A549 (cell line): ENCODE measurements at regions not wholly inside any gene's neighbourhood (a gene's known extent, or its start where the extent isn't known, plus 50 kb on each side); places are given as distances from the start of the nearest gene placed in this dataset.
"Not testable (repeated sequence)": the region's sequence is repeated elsewhere in the genome, so short reads cannot be mapped to it uniquely, and the experiment has no call there.

Experiments
- ATAC-seq, 2 experiments: fragments of 200-7000 bp in 1 of 2; fragments of >200 bp in 1 of 2; cut with Nextera tagmentation in 1 of 2; cut with Tn5 transposase in 1 of 2; 3 replicates each; pipeline versions ENCODE4 v1.8.0 to v1.9.1; 2018 to 2020; ENCODE audit warnings: mild to moderate bottlenecking in 1 of 2, moderate library complexity in 1 of 2
- CTCF ChIA-PET: fragments of 300-600 bp; sonication (Branson Sonifier 250); formaldehyde crosslinking; extraction: SDS; loops from one replicate; lab custom pipeline; 2021; ENCODE audit warnings: antibody characterized with exemption, inconsistent platforms; lab: Yijun Ruan, JAX
- POLR2A ChIA-PET: fragments of 350-600 bp; formaldehyde crosslinking; extraction: SDS; loops from one replicate; lab custom pipeline; 2021; ENCODE audit warnings: antibody characterized with exemption, inconsistent platforms; lab: Yijun Ruan, JAX
- DNase-seq, 2 experiments: peaks; one replicate each; pipeline versions ENCODE4 v3.0.0 to v3.0.0-alpha.2; 2011 to 2016; ENCODE audit warnings: low read depth in 1 of 2, low spot score in 1 of 2
- FAIRE-seq: peaks from 2 replicates; lab custom pipeline; 2011; peaks lifted over from hg19 to GRCh38; lab: Jason Lieb, UNC
- H3K27ac ChIP-seq, 2 experiments: fragments of >200 bp; sonication (Bioruptor Twin); formaldehyde crosslinking; 3 replicates each; pipeline ENCODE4 v1.5.1; 2016 to 2017
- H3K4me1 ChIP-seq: fragments of >200 bp; sonication (Bioruptor Twin); formaldehyde crosslinking; 3 replicates; pipeline ENCODE4 v1.6.1; 2016
- H3K4me2 ChIP-seq: fragments of >200 bp; sonication (Bioruptor Twin); formaldehyde crosslinking; 3 replicates; pipeline ENCODE4 v1.6.1; 2016
- H3K4me3 ChIP-seq: fragments of >200 bp; sonication (Bioruptor Twin); formaldehyde crosslinking; 3 replicates; pipeline ENCODE4 v1.5.1; 2016
- H3K9me3 ChIP-seq: fragments of >200 bp; sonication (Bioruptor Twin); formaldehyde crosslinking; 3 replicates; pipeline ENCODE4 v1.6.1; 2016
- CBX8 ChIP-seq: fragments of 200-600 bp; sonication (generic); IDR thresholded peaks from 2 replicates; pipeline ENCODE4 v1.6.1; 2016
- CEBPB ChIP-seq, 2 experiments: fragments of >200 bp in 1 of 2; sonication (Bioruptor Twin) in 1 of 2; formaldehyde crosslinking in 1 of 2; IDR thresholded peaks; 2 replicates each; pipeline ENCODE4 v1.6.1; 2012 to 2016
- CHD2 ChIP-seq: fragments of 150-350 bp; IDR thresholded peaks from 2 replicates; pipeline ENCODE4 v1.6.1; 2014; ENCODE audit warnings: low read length; ENCODE audit not compliant: partially characterized antibody
- ESRRA ChIP-seq: fragments of 150-350 bp; IDR thresholded peaks from 2 replicates; pipeline ENCODE4 v1.6.1; 2014; ENCODE audit warnings: mild to moderate bottlenecking, low read length, borderline replicate concordance
- GATA3 ChIP-seq: IDR thresholded peaks from 2 replicates; pipeline ENCODE4 v1.6.1; 2012; ENCODE audit warnings: borderline replicate concordance
- HES2 ChIP-seq: fragments of >200 bp; sonication (Bioruptor Twin); formaldehyde crosslinking; IDR thresholded peaks from 2 replicates; pipeline ENCODE4 v1.6.1; 2016
- HOXB5 ChIP-seq: fragments of 250-450 bp; sonication (Bioruptor Pico); IDR thresholded peaks from 2 replicates; pipeline ENCODE4 v1.5.0; 2020; ENCODE audit warnings: mild to moderate bottlenecking, moderate library complexity
- JUN ChIP-seq, 2 experiments: fragments of >200 bp; sonication (Bioruptor Twin); formaldehyde crosslinking; IDR thresholded peaks; 2 replicates in 1 of 2; 3 replicates in 1 of 2; pipeline ENCODE4 v1.6.1; 2016 to 2017
- KDM1A ChIP-seq: fragments of 200-600 bp; sonication (generic); IDR thresholded peaks from 2 replicates; pipeline ENCODE4 v1.6.1; 2016; ENCODE audit warnings: low read depth, mild to moderate bottlenecking
- KDM5A ChIP-seq: fragments of 200-600 bp; sonication (generic); IDR thresholded peaks from 2 replicates; pipeline ENCODE4 v1.6.1; 2016; ENCODE audit warnings: antibody characterized with exemption, mild to moderate bottlenecking
- MAZ ChIP-seq: fragments of 150-350 bp; IDR thresholded peaks from 2 replicates; pipeline ENCODE4 v1.6.1; 2014; ENCODE audit warnings: antibody characterized with exemption, low read depth, low read length, borderline replicate concordance
- NFE2L2 ChIP-seq: fragments of 150-350 bp; conservative IDR thresholded peaks from 2 replicates; pipeline ENCODE4 v1.6.1; 2014; ENCODE audit warnings: low read length
- NR3C1 ChIP-seq: fragments of >200 bp; sonication (Bioruptor Twin); formaldehyde crosslinking; IDR thresholded peaks from 3 replicates; pipeline ENCODE4 v1.6.1; 2017
- POLR2AphosphoS2 ChIP-seq: conservative IDR thresholded peaks from 2 replicates; pipeline ENCODE4 v1.6.1; 2012; ENCODE audit warnings: low read length, improper control_type of control experiment, inconsistent platforms
- RARB ChIP-seq: fragments of 250-450 bp; sonication (Bioruptor Pico); IDR thresholded peaks from 2 replicates; pipeline ENCODE4 v1.8.0; 2021; ENCODE audit warnings: mild to moderate bottlenecking, moderate library complexity
- RFX5 ChIP-seq: fragments of 450-650 bp; IDR thresholded peaks from 2 replicates; pipeline ENCODE4 v1.7.1; 2014; ENCODE audit warnings: antibody characterized with exemption, mild to moderate bottlenecking, moderate library complexity
- TFCP2L1 ChIP-seq: fragments of 250-450 bp; sonication (Bioruptor Pico); IDR thresholded peaks from 2 replicates; pipeline ENCODE4 v1.5.0; 2021; ENCODE audit warnings: mild to moderate bottlenecking
- WGBS: methylation state at CpG from one replicate; pipeline ENCODE4 v1.1.6; 2017; ENCODE audit errors: missing lambda C conversion rate; 5-methylcytosine and 5-hydroxymethylcytosine counted together
- TF ChIP-seq, protein P1 (sequence below): fragments of 150-350 bp; IDR thresholded peaks from 2 replicates; pipeline ENCODE4 v1.6.1; 2014; ENCODE audit warnings: low read depth, mild to moderate bottlenecking, low read length
- TF ChIP-seq, protein P2 (sequence below): fragments of 250-450 bp; sonication (Bioruptor Pico); IDR thresholded peaks from 2 replicates; pipeline ENCODE4 v1.5.0; 2021; ENCODE audit warnings: mild to moderate bottlenecking, moderate library complexity, borderline replicate concordance

- TF ChIP-seq HES2 = no peak
- no peak for TF ChIP-seq RFX5
- no peak for TF ChIP-seq CEBPB (IDR thresholded peaks at IDR 0.05)
- no peak for TF ChIP-seq NFE2L2
- no peak for TF ChIP-seq NR3C1
- TF ChIP-seq ESRRA = no peak
- TF ChIP-seq RARB = no peak
- TF ChIP-seq, protein P1, sequence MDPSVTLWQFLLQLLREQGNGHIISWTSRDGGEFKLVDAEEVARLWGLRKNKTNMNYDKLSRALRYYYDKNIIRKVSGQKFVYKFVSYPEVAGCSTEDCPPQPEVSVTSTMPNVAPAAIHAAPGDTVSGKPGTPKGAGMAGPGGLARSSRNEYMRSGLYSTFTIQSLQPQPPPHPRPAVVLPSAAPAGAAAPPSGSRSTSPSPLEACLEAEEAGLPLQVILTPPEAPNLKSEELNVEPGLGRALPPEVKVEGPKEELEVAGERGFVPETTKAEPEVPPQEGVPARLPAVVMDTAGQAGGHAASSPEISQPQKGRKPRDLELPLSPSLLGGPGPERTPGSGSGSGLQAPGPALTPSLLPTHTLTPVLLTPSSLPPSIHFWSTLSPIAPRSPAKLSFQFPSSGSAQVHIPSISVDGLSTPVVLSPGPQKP = no peak
- TF ChIP-seq, protein P2, sequence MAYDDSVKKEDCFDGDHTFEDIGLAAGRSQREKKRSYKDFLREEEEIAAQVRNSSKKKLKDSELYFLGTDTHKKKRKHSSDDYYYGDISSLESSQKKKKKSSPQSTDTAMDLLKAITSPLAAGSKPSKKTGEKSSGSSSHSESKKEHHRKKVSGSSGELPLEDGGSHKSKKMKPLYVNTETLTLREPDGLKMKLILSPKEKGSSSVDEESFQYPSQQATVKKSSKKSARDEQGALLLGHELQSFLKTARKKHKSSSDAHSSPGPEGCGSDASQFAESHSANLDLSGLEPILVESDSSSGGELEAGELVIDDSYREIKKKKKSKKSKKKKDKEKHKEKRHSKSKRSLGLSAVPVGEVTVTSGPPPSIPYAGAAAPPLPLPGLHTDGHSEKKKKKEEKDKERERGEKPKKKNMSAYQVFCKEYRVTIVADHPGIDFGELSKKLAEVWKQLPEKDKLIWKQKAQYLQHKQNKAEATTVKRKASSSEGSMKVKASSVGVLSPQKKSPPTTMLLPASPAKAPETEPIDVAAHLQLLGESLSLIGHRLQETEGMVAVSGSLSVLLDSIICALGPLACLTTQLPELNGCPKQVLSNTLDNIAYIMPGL (CRISPR knock-in tag) = no peak
Observed at GRCh38 chr4:38387348-38387747, 276.7 kb upstream of the KLF3 start (continued).

GRCh38 chr4:38387819-38388218 lies 276.2 kb upstream of the KLF3 start:
- peak overlapping the region in 1 of 2 experiments; percentile 39; a peak in 1 of 6 replicates for H3K27ac ChIP-seq
- CTCF ChIA-PET = interaction anchor here (1.1 kb wide), 1 partner anchor 288 kb away, joined by 3 read pairs; no protein-coding TSS in a partner anchor
- TF ChIP-seq MAZ (no peak), JUN (IDR thresholded peaks at IDR 0.05) (no peak), HES2 (no peak), TFCP2L1 (CRISPR knock-in tag) (no peak), CBX8 (no peak)
- TF ChIP-seq, all 56 proteins: peak for 0
- Histone ChIP-seq H3K4me2 (peak overlapping the region; percentile 19; the same call in 1 of the 3 replicates), H3K4me3 (no peak overlapping the region), H3K9me3 (0 out of 3 replicates have a peak, but pooled peaks cover 3% of the 10 kb centered on the region), H3K4me1 (peaks cover 34% of the 10 kb centered on the region)
- DNase-seq = no peak
- ATAC-seq = no peak
- FAIRE-seq = no peak
- POLR2A ChIA-PET = no interaction called here
- WGBS = 94% methylated on average over 5 of the region's 5 CpGs

DNA sequence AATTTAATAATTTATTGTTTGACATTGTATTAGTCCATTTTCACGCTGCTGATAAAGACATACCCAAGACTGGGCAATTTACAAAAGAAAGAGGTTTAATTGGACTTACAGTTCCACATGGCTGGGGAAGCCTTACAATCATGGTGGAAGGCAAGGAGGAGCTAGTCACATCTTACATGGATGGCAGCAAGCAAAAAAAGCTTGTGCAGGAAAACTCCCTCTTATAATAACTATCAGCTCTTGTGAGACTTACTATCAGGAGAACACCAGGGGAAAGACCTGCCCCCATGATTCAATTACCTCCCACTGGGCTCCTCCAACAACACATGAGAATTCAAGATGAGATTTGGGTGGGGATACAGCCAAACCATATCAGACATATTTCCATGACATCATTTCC lies 275.1 kb upstream of the KLF3 start:
- CTCF ChIA-PET, DNase-seq, H3K4me2 ChIP-seq, POLR2A ChIA-PET, FAIRE-seq, ATAC-seq, H3K4me3 ChIP-seq, H3K9me3 ChIP-seq, H3K27ac ChIP-seq: not testable (repeated sequence)
- 50% methylated on average over 1 of the region's 1 CpG for WGBS
- H3K4me1 ChIP-seq = peaks cover 34% of the 10 kb centered on the region

GRCh38 chr4:38390969-38391545 lies 272.9 kb upstream of the KLF3 start:
- no peak for FAIRE-seq
- CTCF ChIA-PET = no interaction called here
- H3K4me3 ChIP-seq = no peak overlapping the region
- no peak overlapping the region for H3K4me2 ChIP-seq
- POLR2A ChIA-PET = no interaction called here
- peaks cover 18% of the 10 kb centered on the region for H3K4me1 ChIP-seq
- no peak for DNase-seq
- no peak overlapping the region for H3K27ac ChIP-seq
- 0 out of 3 replicates have a peak, but pooled peaks cover 3% of the 10 kb centered on the region for H3K9me3 ChIP-seq
- TF ChIP-seq GATA3 (no peak), CHD2 (no peak), POLR2AphosphoS2 (no peak), KDM5A (no peak), KDM1A (no peak), HOXB5 (CRISPR knock-in tag) (no peak)
- TF ChIP-seq, all 56 proteins: peak for 0
- ATAC-seq = no peak
